ENCODE measurements at regions not wholly inside any gene's neighbourhood (a gene's known extent, or its start where the extent isn't known, plus 50 kb on each side); places are given as distances from the start of the nearest gene placed in this dataset.

- Histone ChIP-seq H3K9ac (ENCODE audit: insufficient read length) (no peak overlapping the region), H3K27ac (no peak overlapping the region), H3K4me3 (no peak overlapping the region), H3K9me3 (ENCODE audit: low read depth, low read length) (no peaks in the 10 kb centered on the region), H3K36me3 (ENCODE audit: insufficient read depth, low read length) (no peaks in the 10 kb centered on the region)
- no peak for DNase-seq (ENCODE audit: low read depth, low spot score)
- no peak for TF ChIP-seq EZH2 (IDR thresholded peaks at IDR 0.05)
- no peak for TF ChIP-seq POLR2AphosphoS5 (IDR thresholded peaks at IDR 0.05; ENCODE audit: borderline replicate concordance, low read depth, low read length)
- no peak for TF ChIP-seq FOXP2 (optimal IDR thresholded peaks at IDR 0.05; ENCODE audit: control extremely low read depth, extremely low read length, insufficient read depth)
Observed at GRCh38 chr1:22328331-22329147, 123.1 kb upstream of the ZBTB40 start.

GRCh38 chr1:22329148-22329515 is 122.5 kb upstream of the ZBTB40 start:
- no peak for TF ChIP-seq POLR2AphosphoS5 (IDR thresholded peaks at IDR 0.05; ENCODE audit: borderline replicate concordance, low read depth, low read length)
- TF ChIP-seq EZH2 (IDR thresholded peaks at IDR 0.05): no peak
- no peak for TF ChIP-seq FOXP2 (optimal IDR thresholded peaks at IDR 0.05; ENCODE audit: control extremely low read depth, extremely low read length, insufficient read depth)
- H3K4me3 ChIP-seq: no peak overlapping the region
- no peaks in the 10 kb centered on the region for H3K36me3 ChIP-seq (ENCODE audit: insufficient read depth, low read length)
- H3K9me3 ChIP-seq (ENCODE audit: low read depth, low read length): no peaks in the 10 kb centered on the region
- DNase-seq (ENCODE audit: low read depth, low spot score): no peak
- no peak overlapping the region for H3K27ac ChIP-seq
- no peak overlapping the region for H3K9ac ChIP-seq (ENCODE audit: insufficient read length)

- Histone ChIP-seq H3K4me3 (no peak overlapping the region), H3K9me3 (ENCODE audit: low read depth, low read length) (no peaks in the 10 kb centered on the region), H3K27ac (no peak overlapping the region), H3K9ac (ENCODE audit: insufficient read length) (no peak overlapping the region), H3K36me3 (ENCODE audit: insufficient read depth, low read length) (no peaks in the 10 kb centered on the region)
- DNase-seq (ENCODE audit: low read depth, low spot score): no peak
- TF ChIP-seq FOXP2 (optimal IDR thresholded peaks at IDR 0.05; ENCODE audit: control extremely low read depth, extremely low read length, insufficient read depth): no peak
- no peak for TF ChIP-seq POLR2AphosphoS5 (IDR thresholded peaks at IDR 0.05; ENCODE audit: borderline replicate concordance, low read depth, low read length)
- TF ChIP-seq EZH2 (IDR thresholded peaks at IDR 0.05): no peak
Observed at GRCh38 chr1:22330092-22330759, 121.4 kb upstream of the ZBTB40 start.

- Histone ChIP-seq H3K9me3 (ENCODE audit: low read depth, low read length) (no peaks in the 10 kb centered on the region), H3K27ac (no peak overlapping the region), H3K4me3 (no peak overlapping the region), H3K9ac (ENCODE audit: insufficient read length) (no peak overlapping the region), H3K36me3 (ENCODE audit: insufficient read depth, low read length) (no peaks in the 10 kb centered on the region)
- TF ChIP-seq POLR2AphosphoS5 (IDR thresholded peaks at IDR 0.05; ENCODE audit: borderline replicate concordance, low read depth, low read length): no peak
- TF ChIP-seq FOXP2 (optimal IDR thresholded peaks at IDR 0.05; ENCODE audit: control extremely low read depth, extremely low read length, insufficient read depth): no peak
- TF ChIP-seq EZH2 (IDR thresholded peaks at IDR 0.05): no peak
- DNase-seq (ENCODE audit: low read depth, low spot score): no peak
Observed at GRCh38 chr1:22330760-22331119, 120.9 kb upstream of the ZBTB40 start.

GRCh38 chr1:22331618-22332423 is 119.8 kb upstream of the ZBTB40 start:
- Histone ChIP-seq H3K9me3 (ENCODE audit: low read depth, low read length) (no peaks in the 10 kb centered on the region), H3K9ac (ENCODE audit: insufficient read length) (no peak overlapping the region), H3K27ac (no peak overlapping the region), H3K4me3 (no peak overlapping the region), H3K36me3 (ENCODE audit: insufficient read depth, low read length) (no peaks in the 10 kb centered on the region)
- no peak for TF ChIP-seq FOXP2 (optimal IDR thresholded peaks at IDR 0.05; ENCODE audit: control extremely low read depth, extremely low read length, insufficient read depth)
- no peak for TF ChIP-seq EZH2 (IDR thresholded peaks at IDR 0.05)
- TF ChIP-seq POLR2AphosphoS5 (IDR thresholded peaks at IDR 0.05; ENCODE audit: borderline replicate concordance, low read depth, low read length): no peak
- no peak for DNase-seq (ENCODE audit: low read depth, low spot score)

GRCh38 chr1:22332424-22332717 is 119.3 kb upstream of the ZBTB40 start:
- TF ChIP-seq POLR2AphosphoS5 (IDR thresholded peaks at IDR 0.05; ENCODE audit: borderline replicate concordance, low read depth, low read length) (no peak), EZH2 (IDR thresholded peaks at IDR 0.05) (no peak), FOXP2 (optimal IDR thresholded peaks at IDR 0.05; ENCODE audit: control extremely low read depth, extremely low read length, insufficient read depth) (no peak)
- Histone ChIP-seq H3K36me3 (ENCODE audit: insufficient read depth, low read length) (no peaks in the 10 kb centered on the region), H3K4me3 (no peak overlapping the region), H3K9me3 (ENCODE audit: low read depth, low read length) (no peaks in the 10 kb centered on the region), H3K27ac (no peak overlapping the region), H3K9ac (ENCODE audit: insufficient read length) (no peak overlapping the region)
- DNase-seq (ENCODE audit: low read depth, low spot score): no peak

GRCh38 chr1:22332795-22333499 is 118.7 kb upstream of the ZBTB40 start:
- H3K27ac ChIP-seq: no peak overlapping the region
- DNase-seq (ENCODE audit: low read depth, low spot score): no peak
- H3K9me3 ChIP-seq (ENCODE audit: low read depth, low read length): no peaks in the 10 kb centered on the region
- no peaks in the 10 kb centered on the region for H3K36me3 ChIP-seq (ENCODE audit: insufficient read depth, low read length)
- H3K9ac ChIP-seq (ENCODE audit: insufficient read length): no peak overlapping the region
- H3K4me3 ChIP-seq: no peak overlapping the region
- TF ChIP-seq FOXP2 (optimal IDR thresholded peaks at IDR 0.05; ENCODE audit: control extremely low read depth, extremely low read length, insufficient read depth) (no peak), EZH2 (IDR thresholded peaks at IDR 0.05) (no peak), POLR2AphosphoS5 (IDR thresholded peaks at IDR 0.05; ENCODE audit: borderline replicate concordance, low read depth, low read length) (no peak)
